Fibroblast of pulmonary artery (primary cell): ENCODE measurements at regions not wholly inside any gene's neighbourhood (a gene's known extent, or its start where the extent isn't known, plus 50 kb on each side); places are given as distances from the start of the nearest gene placed in this dataset.

ENCODE experiments used
- DNase-seq: peaks from one replicate; pipeline ENCODE4 v3.0.0-alpha.2; 2010; ENCODE audit warnings: low read depth
- H3K4me3 ChIP-seq: replicated peaks from 2 replicates; pipeline ENCODE4 v1.5.1; 2011; ENCODE audit warnings: low read depth, mild to moderate bottlenecking, control low read depth, low read length, moderate library complexity
- TF ChIP-seq, protein P1 (sequence below): IDR thresholded peaks from 2 replicates; pipeline ENCODE4 v1.5.1; 2011; ENCODE audit warnings: mild to moderate bottlenecking, control low read depth, low read length, inconsistent platforms; ENCODE audit errors: missing control alignments

DNA sequence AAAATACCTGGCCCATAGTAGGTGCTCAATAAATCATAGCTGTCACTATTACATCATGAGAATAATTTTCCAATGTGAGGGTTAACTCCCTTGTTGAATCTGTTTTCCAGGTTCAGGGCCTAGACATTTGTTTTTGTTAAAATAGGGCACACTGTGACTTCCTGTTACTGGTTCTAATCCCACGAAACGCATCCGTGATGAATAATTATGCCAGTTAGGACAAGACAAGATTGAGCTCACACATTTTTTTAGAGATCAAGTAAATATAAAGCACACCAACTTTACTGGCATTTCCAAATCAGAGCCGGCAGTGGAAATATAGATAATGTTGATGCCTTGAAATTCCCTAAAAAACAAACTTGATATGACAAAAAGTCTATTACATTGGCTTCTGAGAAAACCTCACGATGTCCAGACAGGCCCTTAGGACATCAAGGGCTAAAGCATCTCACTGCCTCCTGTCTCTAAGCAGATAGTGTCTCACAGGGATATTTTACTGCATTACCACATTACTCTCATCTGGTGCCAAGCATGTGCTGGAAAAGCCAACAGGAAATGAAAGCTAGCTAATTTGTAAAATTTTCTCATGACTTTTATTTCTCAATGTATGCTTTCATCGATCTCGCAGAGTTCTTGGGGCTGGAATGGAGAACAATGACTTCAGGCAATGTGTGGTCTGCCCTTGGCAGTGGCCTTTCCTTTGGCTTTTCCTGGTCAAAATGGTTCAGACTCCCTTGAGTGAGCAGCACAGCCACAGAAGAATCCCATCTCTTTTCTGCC, 414.3 kb upstream of the PAPPA start:
- peak; percentile 52 for DNase-seq
- no peak overlapping the region for H3K4me3 ChIP-seq
- TF ChIP-seq, protein P1, sequence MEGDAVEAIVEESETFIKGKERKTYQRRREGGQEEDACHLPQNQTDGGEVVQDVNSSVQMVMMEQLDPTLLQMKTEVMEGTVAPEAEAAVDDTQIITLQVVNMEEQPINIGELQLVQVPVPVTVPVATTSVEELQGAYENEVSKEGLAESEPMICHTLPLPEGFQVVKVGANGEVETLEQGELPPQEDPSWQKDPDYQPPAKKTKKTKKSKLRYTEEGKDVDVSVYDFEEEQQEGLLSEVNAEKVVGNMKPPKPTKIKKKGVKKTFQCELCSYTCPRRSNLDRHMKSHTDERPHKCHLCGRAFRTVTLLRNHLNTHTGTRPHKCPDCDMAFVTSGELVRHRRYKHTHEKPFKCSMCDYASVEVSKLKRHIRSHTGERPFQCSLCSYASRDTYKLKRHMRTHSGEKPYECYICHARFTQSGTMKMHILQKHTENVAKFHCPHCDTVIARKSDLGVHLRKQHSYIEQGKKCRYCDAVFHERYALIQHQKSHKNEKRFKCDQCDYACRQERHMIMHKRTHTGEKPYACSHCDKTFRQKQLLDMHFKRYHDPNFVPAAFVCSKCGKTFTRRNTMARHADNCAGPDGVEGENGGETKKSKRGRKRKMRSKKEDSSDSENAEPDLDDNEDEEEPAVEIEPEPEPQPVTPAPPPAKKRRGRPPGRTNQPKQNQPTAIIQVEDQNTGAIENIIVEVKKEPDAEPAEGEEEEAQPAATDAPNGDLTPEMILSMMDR = no peak

DNA sequence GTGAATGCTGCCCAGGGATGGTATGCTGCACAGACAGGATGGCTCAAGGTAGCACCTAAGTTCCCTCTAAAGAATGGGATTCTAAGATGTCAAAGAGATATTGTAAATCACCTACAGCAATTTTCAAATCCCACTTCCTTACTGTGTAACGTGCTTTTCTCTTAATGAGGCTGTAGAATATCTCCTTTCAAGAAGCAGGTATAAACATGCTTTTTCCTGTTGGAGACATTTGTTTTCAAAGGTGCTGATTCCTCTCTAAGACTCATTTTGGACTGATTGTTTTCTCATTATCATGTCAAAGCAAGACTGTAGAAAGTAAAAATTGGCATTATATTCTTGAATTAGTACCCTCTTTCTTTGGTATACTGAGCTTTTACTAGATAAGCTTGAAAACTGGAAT, 412.6 kb upstream of the PAPPA start:
- no peak overlapping the region for H3K4me3 ChIP-seq
- TF ChIP-seq, protein P1 = no peak
- DNase-seq = no peak

DNA sequence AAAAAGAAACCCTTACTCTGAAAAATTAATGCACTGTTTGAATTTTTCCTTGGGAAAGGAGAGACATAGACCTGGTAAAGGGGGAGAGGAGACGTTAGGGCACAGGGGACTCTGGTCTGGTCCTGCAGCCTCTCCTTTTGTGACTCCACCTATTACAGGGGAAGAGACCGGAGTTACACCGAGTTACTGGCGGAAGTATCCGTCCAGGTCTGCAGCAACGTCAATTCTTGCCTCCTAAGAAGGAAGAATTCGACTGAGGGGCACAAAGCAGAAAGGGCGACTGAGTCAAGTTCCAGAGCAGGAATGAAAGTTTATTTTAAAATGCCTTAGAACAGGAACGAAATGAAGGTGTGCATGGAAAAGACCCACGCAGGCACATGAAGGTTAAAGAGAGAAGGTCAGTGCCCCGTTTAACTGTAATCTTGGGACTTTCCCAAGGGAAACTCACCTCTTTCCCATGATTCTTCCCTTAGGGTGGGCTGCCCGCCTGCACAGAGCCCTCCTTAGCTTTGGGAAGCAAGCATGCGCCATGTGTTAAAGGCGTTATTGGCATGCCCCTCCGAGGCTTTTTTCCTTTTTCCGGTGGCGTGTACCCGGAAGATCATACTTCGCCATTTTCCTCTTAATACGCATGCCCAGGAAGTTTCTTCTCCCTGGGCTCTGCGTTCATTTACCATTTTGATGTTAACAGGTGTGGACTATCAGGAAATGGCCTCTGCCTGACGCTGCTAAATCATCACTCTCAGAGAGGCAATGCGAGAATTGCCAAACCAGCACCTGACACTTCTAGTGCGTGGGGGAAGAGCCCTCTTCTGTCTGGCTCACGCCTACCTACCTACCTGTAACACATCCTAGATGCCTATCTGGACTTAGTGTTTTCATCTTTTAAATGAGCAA, 409.6 kb upstream of the PAPPA start:
- no peak overlapping the region for H3K4me3 ChIP-seq
- no peak for DNase-seq
- TF ChIP-seq, protein P1 = no peak

DNA sequence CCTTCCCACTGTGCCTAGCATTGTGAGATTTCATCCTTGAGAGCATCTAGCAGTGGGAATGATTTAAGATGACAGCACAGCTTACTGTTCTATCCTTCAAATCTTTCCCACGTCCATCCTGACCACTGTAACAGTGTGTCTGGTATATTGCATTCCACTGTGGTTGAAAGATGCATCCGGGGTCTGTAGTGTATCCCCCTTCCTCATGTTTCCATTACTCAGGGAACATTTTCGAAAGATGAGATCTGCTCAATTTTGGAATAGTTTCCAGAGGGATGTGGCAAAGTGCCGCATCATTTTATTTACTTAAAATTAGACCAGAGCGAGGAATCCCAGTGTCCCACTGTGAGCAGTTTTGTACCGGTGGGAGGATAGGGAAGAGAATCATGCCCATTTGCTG, 407.1 kb upstream of the PAPPA start:
- TF ChIP-seq, protein P1 = no peak
- no peak overlapping the region for H3K4me3 ChIP-seq
- no peak for DNase-seq

DNA sequence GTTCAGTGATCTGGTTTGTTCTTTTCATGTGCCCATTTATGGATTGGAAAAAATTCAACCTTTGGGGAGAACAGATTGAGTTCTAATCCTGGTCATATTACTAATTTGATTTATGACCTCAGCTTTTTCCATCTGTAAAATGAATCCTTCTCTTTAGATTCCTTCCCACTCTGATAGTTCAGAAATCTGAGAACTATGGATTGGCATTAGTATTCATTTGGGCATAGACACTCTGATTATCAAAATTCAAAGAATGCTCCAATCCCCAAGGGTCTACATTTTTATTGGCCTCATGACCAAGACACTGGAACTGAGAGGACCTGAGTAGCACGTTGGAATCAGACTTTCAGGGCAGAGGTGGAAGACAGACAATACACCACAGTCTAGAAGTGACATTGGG, 405.9 kb upstream of the PAPPA start:
- no peak for DNase-seq

DNA sequence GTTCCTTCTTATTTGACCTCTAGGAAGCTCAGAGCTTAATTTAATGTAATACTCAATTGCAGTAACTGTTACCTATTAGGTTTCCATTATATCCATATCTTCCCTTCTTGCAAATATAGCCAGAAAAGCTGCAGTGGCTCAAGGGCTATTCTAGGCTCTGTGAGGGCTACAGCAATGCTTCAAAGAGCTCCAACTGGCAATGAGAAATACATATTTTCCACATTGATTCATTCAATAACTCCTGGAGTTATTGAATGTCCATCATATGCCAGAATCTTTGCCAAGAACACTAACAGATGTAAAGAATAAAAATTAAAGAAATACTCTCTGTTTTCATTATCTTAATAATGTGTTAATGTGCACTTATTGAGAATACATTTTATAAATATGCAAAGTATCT, 396.9 kb upstream of the PAPPA start:
- TF ChIP-seq, protein P1 = no peak
- no peak overlapping the region for H3K4me3 ChIP-seq
- no peak for DNase-seq

More for the DNA sequence above, 405.9 kb upstream of the PAPPA start:
- TF ChIP-seq, protein P1 = no peak
- no peak overlapping the region for H3K4me3 ChIP-seq
